KMS-11 (cell line): ENCODE measurements at regions not wholly inside any gene's neighbourhood (a gene's known extent, or its start where the extent isn't known, plus 50 kb on each side); places are given as distances from the start of the nearest gene placed in this dataset.
"Not testable (repeated sequence)": the region's sequence is repeated elsewhere in the genome, so short reads cannot be mapped to it uniquely, and the experiment has no call there.

Experiments used
- H2AFZ ChIP-seq: fragments of 200-600 bp; sonication (generic); 2 replicates; pipeline ENCODE4 v1.6.1; 2016; ENCODE audit warnings: antibody characterized with exemption, mixed run types, low read depth
- H3K27ac ChIP-seq: fragments of 200-600 bp; sonication (generic); 2 replicates; pipeline ENCODE4 v1.6.1; 2016; ENCODE audit warnings: mild to moderate bottlenecking, mixed run types
- H3K27me3 ChIP-seq: fragments of 200-600 bp; sonication (generic); 2 replicates; pipeline ENCODE4 v1.6.1; 2017; ENCODE audit warnings: mild to moderate bottlenecking, low read depth, mixed run types, moderate library complexity; ENCODE audit not compliant: insufficient read depth
- H3K36me3 ChIP-seq: fragments of 200-600 bp; sonication (generic); 2 replicates; pipeline ENCODE4 v1.6.1; 2017; ENCODE audit warnings: mild to moderate bottlenecking, mixed run types; ENCODE audit not compliant: insufficient read depth
- H3K4me1 ChIP-seq: fragments of 200-600 bp; sonication (generic); 2 replicates; pipeline ENCODE4 v1.6.1; 2016; ENCODE audit warnings: mild to moderate bottlenecking, low read depth, mixed run types; ENCODE audit not compliant: poor library complexity, severe bottlenecking
- H3K4me2 ChIP-seq: fragments of 200-600 bp; sonication (generic); 2 replicates; pipeline ENCODE4 v1.7.0; 2016; ENCODE audit warnings: mild to moderate bottlenecking, mixed run types
- H3K4me3 ChIP-seq: fragments of 200-600 bp; sonication (generic); IDR thresholded peaks from 2 replicates; pipeline ENCODE4 v1.6.1; 2017; ENCODE audit warnings: low read depth, low read length, mixed read lengths; ENCODE audit not compliant: insufficient read depth
- H3K79me2 ChIP-seq: fragments of 200-600 bp; sonication (generic); 2 replicates; pipeline ENCODE4 v1.6.1; 2016; ENCODE audit warnings: low read depth, mixed run types; ENCODE audit not compliant: insufficient read depth
- H3K9ac ChIP-seq: fragments of 200-600 bp; sonication (generic); 2 replicates; pipeline ENCODE4 v1.6.1; 2016; ENCODE audit warnings: mild to moderate bottlenecking, mixed run types
- H4K20me1 ChIP-seq: fragments of 200-600 bp; sonication (generic); 2 replicates; pipeline ENCODE4 v1.6.1; 2016; ENCODE audit warnings: mild to moderate bottlenecking, mixed run types; ENCODE audit not compliant: insufficient read depth
- CTCF ChIP-seq: fragments of 200-600 bp; sonication (generic); conservative IDR thresholded peaks from 2 replicates; pipeline ENCODE4 v1.6.1; 2017; ENCODE audit warnings: low read depth, mild to moderate bottlenecking, antibody characterized with exemption, low read length, moderate library complexity, mixed read lengths

GRCh38 chr2:83342860-83343329 is 1116.2 kb downstream of the SUCLG1 start:
- H3K27ac ChIP-seq = 0 out of 2 replicates have a peak overlapping the region, but pooled peaks have one; percentile 11
- no peaks in the 10 kb centered on the region for H3K4me1 ChIP-seq
- H3K36me3 ChIP-seq = no peaks in the 10 kb centered on the region
- no peak for TF ChIP-seq CTCF
- H3K4me2 ChIP-seq = no peak overlapping the region
- H4K20me1 ChIP-seq = no peaks in the 10 kb centered on the region
- no peak overlapping the region for H2AFZ ChIP-seq
- H3K27me3 ChIP-seq = no peaks in the 10 kb centered on the region
- H3K9ac ChIP-seq = no peak overlapping the region
- no peak overlapping the region for H3K4me3 ChIP-seq
- H3K79me2 ChIP-seq = no peaks in the 10 kb centered on the region

DNA sequence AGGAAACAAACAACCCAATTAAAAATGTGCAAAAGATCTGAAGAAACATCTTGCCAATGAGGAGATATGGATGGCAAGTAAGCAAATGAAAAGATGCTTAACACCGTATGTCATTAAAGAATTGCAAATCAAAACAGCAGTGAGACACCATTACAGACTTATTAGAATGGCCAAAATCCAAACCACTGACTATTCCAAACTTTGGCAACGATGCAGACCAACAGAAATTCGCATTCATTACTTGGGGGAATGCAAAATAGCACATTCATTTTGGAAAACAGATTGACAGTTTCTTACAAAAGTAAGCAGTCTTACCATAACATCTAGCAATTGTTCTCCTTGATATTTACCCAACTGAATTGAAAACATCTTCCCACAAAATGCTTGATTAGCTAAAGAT is 1118.7 kb downstream of the SUCLG1 start:
- Histone ChIP-seq H3K4me3 (no peak overlapping the region), H3K4me1 (peaks cover 4% of the 10 kb centered on the region), H3K9ac (no peak overlapping the region), H2AFZ (no peak overlapping the region), H3K36me3 (no peaks in the 10 kb centered on the region), H3K79me2 (no peaks in the 10 kb centered on the region), H4K20me1 (no peaks in the 10 kb centered on the region), H3K4me2 (no peak overlapping the region), H3K27me3 (no peaks in the 10 kb centered on the region), H3K27ac (no peak overlapping the region)
- no peak for TF ChIP-seq CTCF

GRCh38 chr2:83339942-83340341 is 1119.1 kb downstream of the SUCLG1 start:
- H3K36me3 ChIP-seq, H4K20me1 ChIP-seq, H3K4me1 ChIP-seq, H2AFZ ChIP-seq, H3K27ac ChIP-seq, H3K4me2 ChIP-seq, H3K27me3 ChIP-seq, H3K4me3 ChIP-seq, H3K79me2 ChIP-seq, H3K9ac ChIP-seq: not testable (repeated sequence)

DNA sequence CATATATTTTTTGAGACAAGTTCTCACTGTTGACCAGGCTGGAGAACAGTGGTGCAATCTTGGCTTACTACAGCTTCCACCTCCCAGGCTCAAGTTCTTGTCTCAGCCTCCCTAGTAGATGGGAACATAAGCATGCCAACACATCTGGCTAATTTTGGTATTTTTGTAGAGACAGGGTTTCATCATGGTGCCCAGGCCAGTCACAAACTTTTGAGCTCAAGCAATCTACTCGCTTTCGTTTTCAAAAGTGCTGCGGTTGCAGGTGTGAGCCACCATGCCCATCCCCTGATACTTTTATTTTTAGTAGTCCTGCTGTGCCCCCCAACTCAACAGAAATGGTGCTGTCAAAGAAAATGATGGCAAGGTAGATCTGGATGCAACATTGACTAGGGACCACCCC is 1127.3 kb downstream of the SUCLG1 start:
- Histone ChIP-seq H2AFZ (peak overlapping the region; percentile 25; the same call in 1 of the 2 replicates), H3K4me2 (peak overlapping the region; percentile 62), H3K27ac (peak overlapping the region; percentile 23; the same call in 1 of the 2 replicates), H4K20me1 (no peaks in the 10 kb centered on the region), H3K36me3 (no peaks in the 10 kb centered on the region), H3K79me2 (no peaks in the 10 kb centered on the region), H3K27me3 (no peaks in the 10 kb centered on the region), H3K4me1 (peaks cover 44% of the 10 kb centered on the region), H3K4me3 (peak overlapping the region; percentile 65), H3K9ac (no peak overlapping the region)
- no peak for TF ChIP-seq CTCF

- no peak overlapping the region for H3K27ac ChIP-seq
- H3K9ac ChIP-seq = no peak overlapping the region
- no peak for TF ChIP-seq CTCF
- H2AFZ ChIP-seq = no peak overlapping the region
- no peaks in the 10 kb centered on the region for H3K27me3 ChIP-seq
- H4K20me1 ChIP-seq = no peaks in the 10 kb centered on the region
- H3K4me2 ChIP-seq = no peak overlapping the region
- H3K79me2 ChIP-seq = no peaks in the 10 kb centered on the region
- H3K36me3 ChIP-seq = no peaks in the 10 kb centered on the region
- H3K4me1 ChIP-seq = no peaks in the 10 kb centered on the region
- H3K4me3 ChIP-seq = no peak overlapping the region
Observed at GRCh38 chr2:83323038-83323437, 1136.0 kb downstream of the SUCLG1 start.
